Naive thymus-derived CD4-positive, alpha-beta T cell (primary cell): ENCODE measurements at regions not wholly inside any gene's neighbourhood (a gene's known extent, or its start where the extent isn't known, plus 50 kb on each side); places are given as distances from the start of the nearest gene placed in this dataset.

Experiments
- ATAC-seq: fragments of 150-1000 bp; cut with Tn5 transposase; 2 replicates; pipeline ENCODE4 v1.10.0; 2021; ENCODE audit warnings: mild to moderate bottlenecking, moderate library complexity
- CTCF ChIA-PET: fragments of 350-600 bp; sonication (Branson Sonifier 250); formaldehyde crosslinking; loops from one replicate; lab custom pipeline; 2021; ENCODE audit warnings: antibody characterized with exemption; lab: Charles Lee
- POLR2A ChIA-PET: fragments of 350-600 bp; sonication (Branson Sonifier 250); formaldehyde crosslinking; loops from one replicate; lab custom pipeline; 2021; ENCODE audit warnings: antibody characterized with exemption, inconsistent platforms; lab: Charles Lee
- DNase-seq, 9 donors: peaks; one replicate each; pipeline versions ENCODE4 v3.0.0 to v3.0.0-alpha.2; 2020 to 2022; ENCODE audit warnings: mixed read lengths in 1 of 9
- H3K27ac ChIP-seq: one replicate; pipeline ENCODE4 v1.7.0; 2013; ENCODE audit warnings: mild to moderate bottlenecking, low read depth, low read length, moderate library complexity
- H3K27me3 ChIP-seq, 2 donors: one replicate each; pipeline ENCODE4 v1.7.0; 2013; ENCODE audit warnings: low read length in 2 of 2, mild to moderate bottlenecking in 2 of 2, moderate library complexity in 2 of 2; ENCODE audit not compliant: control insufficient read depth in 2 of 2, insufficient read depth in 2 of 2
- H3K36me3 ChIP-seq, 3 experiments: 1 replicate in 2 of 3; 2 replicates in 1 of 3; pipeline ENCODE4 v1.7.0; 2013; ENCODE audit warnings: low read length in 3 of 3, mild to moderate bottlenecking in 3 of 3, moderate library complexity in 1 of 3; ENCODE audit not compliant: insufficient read depth in 3 of 3, control insufficient read depth in 2 of 3
- H3K4me1 ChIP-seq, 2 donors: one replicate each; pipeline ENCODE4 v1.7.0; 2013; ENCODE audit warnings: low read length in 2 of 2, mild to moderate bottlenecking in 2 of 2, moderate library complexity in 1 of 2; ENCODE audit not compliant: control insufficient read depth in 2 of 2, insufficient read depth in 2 of 2
- H3K4me3 ChIP-seq: 2 replicates; pipeline ENCODE4 v1.7.0; 2013; ENCODE audit warnings: mild to moderate bottlenecking, low read length
- H3K9me3 ChIP-seq, 3 experiments: 1 replicate in 2 of 3; 2 replicates in 1 of 3; pipeline ENCODE4 v1.7.0; 2013; ENCODE audit warnings: low read length in 3 of 3; ENCODE audit not compliant: control insufficient read depth in 2 of 3
- H3K27ac Mint-ChIP-seq, 9 donors: one replicate each; pipeline ENCODE4 v1.8.0; 2020 to 2022; ENCODE audit warnings: mixed read lengths in 9 of 9, mild to moderate bottlenecking in 8 of 9, moderate library complexity in 5 of 9, inconsistent platforms in 2 of 9
- H3K27me3 Mint-ChIP-seq, 5 donors: one replicate each; pipeline ENCODE4 v1.8.0; 2021 to 2022; ENCODE audit warnings: mixed read lengths in 5 of 5, mild to moderate bottlenecking in 1 of 5
- H3K36me3 Mint-ChIP-seq, 5 donors: one replicate each; pipeline ENCODE4 v1.8.0; 2020 to 2022; ENCODE audit warnings: mixed read lengths in 5 of 5, mild to moderate bottlenecking in 3 of 5, inconsistent platforms in 1 of 5
- H3K4me1 Mint-ChIP-seq, 7 donors: one replicate each; pipeline ENCODE4 v1.8.0; 2020 to 2022; ENCODE audit warnings: mixed read lengths in 7 of 7, mild to moderate bottlenecking in 3 of 7, inconsistent platforms in 1 of 7
- H3K4me3 Mint-ChIP-seq, 10 donors: one replicate each; pipeline ENCODE4 v1.8.0; 2020 to 2022; ENCODE audit warnings: mild to moderate bottlenecking in 10 of 10, mixed read lengths in 10 of 10, moderate library complexity in 6 of 10, inconsistent platforms in 2 of 10
- H3K9me3 Mint-ChIP-seq, 11 donors: one replicate each; pipeline ENCODE4 v1.8.0; 2020 to 2022; ENCODE audit warnings: mixed read lengths in 11 of 11, mild to moderate bottlenecking in 4 of 11, inconsistent platforms in 1 of 11, moderate library complexity in 1 of 11
- intact Hi-C, 2 donors: fragments of 100-400 bp; cut with micrococcal nuclease; formaldehyde crosslinking; loops; one replicate each; pipeline ENCODE4 v1.15.1; 2023

GRCh38 chr7:440059-440749 lies 79.4 kb downstream of the PDGFA start:
- intact Hi-C loops: no loop called here
- ChIA-PET CTCF (interaction anchor here (0.7 to 1.3 kb wide), 2 partner anchors 13 to 30 kb away, joined by 4 read pairs; no protein-coding TSS in a partner anchor), POLR2A (no interaction called here)
- no peak overlapping the region for H3K4me3 Mint-ChIP-seq
- H3K9me3 Mint-ChIP-seq: peaks cover 0 to 3% (median 0%) of the 10 kb centered on the region in 11 donors
- H3K36me3 Mint-ChIP-seq: peaks cover 0 to 4% (median 0%) of the 10 kb centered on the region in 5 donors
- ATAC-seq: no peak
- no peak overlapping the region for H3K27ac Mint-ChIP-seq
- no peak for DNase-seq
- H3K4me1 ChIP-seq: no peaks in the 10 kb centered on the region
- H3K4me1 Mint-ChIP-seq: peaks cover 0 to 6% (median 0%) of the 10 kb centered on the region in 7 donors
- no peak overlapping the region for H3K27ac ChIP-seq
- H3K9me3 ChIP-seq: no peaks in the 10 kb centered on the region
- no peaks in the 10 kb centered on the region for H3K27me3 Mint-ChIP-seq
- no peaks in the 10 kb centered on the region for H3K27me3 ChIP-seq
- no peak overlapping the region for H3K4me3 ChIP-seq
- H3K36me3 ChIP-seq: no peaks in the 10 kb centered on the region

- Mint-ChIP-seq H3K36me3 (peaks cover 0 to 4% (median 0%) of the 10 kb centered on the region in 5 donors), H3K4me1 (peaks cover 0 to 2% (median 0%) of the 10 kb centered on the region in 7 donors), H3K9me3 (peaks cover 0 to 3% (median 0%) of the 10 kb centered on the region in 11 donors), H3K27me3 (no peaks in the 10 kb centered on the region), H3K4me3 (no peak overlapping the region), H3K27ac (no peak overlapping the region)
- H3K27me3 ChIP-seq: no peaks in the 10 kb centered on the region
- DNase-seq: no peak
- no peak overlapping the region for H3K4me3 ChIP-seq
- H3K9me3 ChIP-seq: no peaks in the 10 kb centered on the region
- H3K4me1 ChIP-seq: no peaks in the 10 kb centered on the region
- intact Hi-C loops: no loop called here
- POLR2A ChIA-PET: no interaction called here
- no peak for ATAC-seq
- CTCF ChIA-PET: no interaction called here
- no peaks in the 10 kb centered on the region for H3K36me3 ChIP-seq
- H3K27ac ChIP-seq: no peak overlapping the region
Measured at GRCh38 chr7:441684-442421, 77.8 kb downstream of the PDGFA start.

GRCh38 chr7:442457-442856 lies 77.2 kb downstream of the PDGFA start:
- H3K4me1 Mint-ChIP-seq: peaks cover 0 to 2% (median 0%) of the 10 kb centered on the region in 7 donors
- H3K36me3 Mint-ChIP-seq: peaks cover 0 to 4% (median 0%) of the 10 kb centered on the region in 5 donors
- intact Hi-C loops: no loop called here
- ATAC-seq: no peak
- no peaks in the 10 kb centered on the region for H3K27me3 Mint-ChIP-seq
- POLR2A ChIA-PET: no interaction called here
- peaks cover 0 to 3% (median 0%) of the 10 kb centered on the region in 11 donors for H3K9me3 Mint-ChIP-seq
- H3K9me3 ChIP-seq: no peaks in the 10 kb centered on the region
- no peaks in the 10 kb centered on the region for H3K36me3 ChIP-seq
- CTCF ChIA-PET: no interaction called here
- no peak overlapping the region for H3K4me3 Mint-ChIP-seq
- no peak overlapping the region for H3K4me3 ChIP-seq
- DNase-seq: no peak
- H3K27ac Mint-ChIP-seq: no peak overlapping the region
- H3K27me3 ChIP-seq: no peaks in the 10 kb centered on the region
- no peak overlapping the region for H3K27ac ChIP-seq
- H3K4me1 ChIP-seq: no peaks in the 10 kb centered on the region

- DNase-seq (no peak), ATAC-seq (no peak)
- H3K9me3 ChIP-seq: no peaks in the 10 kb centered on the region
- H3K4me3 Mint-ChIP-seq: no peak overlapping the region
- no peak overlapping the region for H3K27ac Mint-ChIP-seq
- no peaks in the 10 kb centered on the region for H3K27me3 Mint-ChIP-seq
- no peaks in the 10 kb centered on the region for H3K27me3 ChIP-seq
- H3K4me1 Mint-ChIP-seq: peaks cover 0 to 2% (median 0%) of the 10 kb centered on the region in 7 donors
- H3K27ac ChIP-seq: no peak overlapping the region
- ChIA-PET CTCF (no interaction called here), POLR2A (no interaction called here)
- H3K36me3 ChIP-seq: no peaks in the 10 kb centered on the region
- H3K4me1 ChIP-seq: no peaks in the 10 kb centered on the region
- no peak overlapping the region for H3K4me3 ChIP-seq
- intact Hi-C loops: no loop called here
- peaks cover 0 to 3% (median 0%) of the 10 kb centered on the region in 11 donors for H3K9me3 Mint-ChIP-seq
- peaks cover 0 to 4% (median 0%) of the 10 kb centered on the region in 5 donors for H3K36me3 Mint-ChIP-seq
Measured at GRCh38 chr7:443279-443833, 76.3 kb downstream of the PDGFA start.

- no peak overlapping the region for H3K27ac ChIP-seq
- no peak overlapping the region for H3K4me3 ChIP-seq
- peaks cover 0 to 3% (median 2%) of the 10 kb centered on the region in 7 donors for H3K4me1 Mint-ChIP-seq
- CTCF ChIA-PET: no interaction called here
- H3K36me3 ChIP-seq: no peaks in the 10 kb centered on the region
- POLR2A ChIA-PET: no interaction called here
- peaks cover 0 to 3% (median 0%) of the 10 kb centered on the region in 11 donors for H3K9me3 Mint-ChIP-seq
- DNase-seq: no peak
- peak overlapping the region in 1 of 9 donors; percentile 62 for H3K27ac Mint-ChIP-seq
- no peak overlapping the region for H3K4me3 Mint-ChIP-seq
- no peaks in the 10 kb centered on the region for H3K27me3 Mint-ChIP-seq
- H3K36me3 Mint-ChIP-seq: peaks cover 0 to 4% (median 0%) of the 10 kb centered on the region in 5 donors
- no peak for ATAC-seq
- no peaks in the 10 kb centered on the region for H3K9me3 ChIP-seq
- intact Hi-C loops: no loop called here
- H3K27me3 ChIP-seq: no peaks in the 10 kb centered on the region
- H3K4me1 ChIP-seq: no peaks in the 10 kb centered on the region
Measured at GRCh38 chr7:444606-445005, 75.0 kb downstream of the PDGFA start.

GRCh38 chr7:445020-445419 lies 74.6 kb downstream of the PDGFA start:
- H3K27me3 Mint-ChIP-seq: no peaks in the 10 kb centered on the region
- intact Hi-C loops: no loop called here
- DNase-seq (no peak), ATAC-seq (no peak)
- Histone ChIP-seq H3K36me3 (no peaks in the 10 kb centered on the region), H3K9me3 (no peaks in the 10 kb centered on the region), H3K4me1 (no peaks in the 10 kb centered on the region), H3K4me3 (no peak overlapping the region), H3K27ac (no peak overlapping the region), H3K27me3 (no peaks in the 10 kb centered on the region)
- no peak overlapping the region for H3K4me3 Mint-ChIP-seq
- CTCF ChIA-PET: no interaction called here
- no peak overlapping the region for H3K27ac Mint-ChIP-seq
- peaks cover 0 to 4% (median 0%) of the 10 kb centered on the region in 5 donors for H3K36me3 Mint-ChIP-seq
- POLR2A ChIA-PET: no interaction called here
- peaks cover 0 to 3% (median 0%) of the 10 kb centered on the region in 11 donors for H3K9me3 Mint-ChIP-seq
- peaks cover 0 to 7% (median 2%) of the 10 kb centered on the region in 7 donors for H3K4me1 Mint-ChIP-seq
